GM12892 (cell line): ENCODE measurements at regions not wholly inside any gene's neighbourhood (a gene's known extent, or its start where the extent isn't known, plus 50 kb on each side); places are given as distances from the start of the nearest gene placed in this dataset.

Experiments used
- POLR2A ChIP-seq: IDR thresholded peaks from 2 replicates; pipeline ENCODE4 v1.6.1; 2011; ENCODE audit warnings: low read depth, low read length, control low read depth
- POLR2AphosphoS5 ChIP-seq: IDR thresholded peaks from 2 replicates; pipeline ENCODE4 v1.6.1; 2011; ENCODE audit warnings: low read depth, low read length, control low read depth

DNA sequence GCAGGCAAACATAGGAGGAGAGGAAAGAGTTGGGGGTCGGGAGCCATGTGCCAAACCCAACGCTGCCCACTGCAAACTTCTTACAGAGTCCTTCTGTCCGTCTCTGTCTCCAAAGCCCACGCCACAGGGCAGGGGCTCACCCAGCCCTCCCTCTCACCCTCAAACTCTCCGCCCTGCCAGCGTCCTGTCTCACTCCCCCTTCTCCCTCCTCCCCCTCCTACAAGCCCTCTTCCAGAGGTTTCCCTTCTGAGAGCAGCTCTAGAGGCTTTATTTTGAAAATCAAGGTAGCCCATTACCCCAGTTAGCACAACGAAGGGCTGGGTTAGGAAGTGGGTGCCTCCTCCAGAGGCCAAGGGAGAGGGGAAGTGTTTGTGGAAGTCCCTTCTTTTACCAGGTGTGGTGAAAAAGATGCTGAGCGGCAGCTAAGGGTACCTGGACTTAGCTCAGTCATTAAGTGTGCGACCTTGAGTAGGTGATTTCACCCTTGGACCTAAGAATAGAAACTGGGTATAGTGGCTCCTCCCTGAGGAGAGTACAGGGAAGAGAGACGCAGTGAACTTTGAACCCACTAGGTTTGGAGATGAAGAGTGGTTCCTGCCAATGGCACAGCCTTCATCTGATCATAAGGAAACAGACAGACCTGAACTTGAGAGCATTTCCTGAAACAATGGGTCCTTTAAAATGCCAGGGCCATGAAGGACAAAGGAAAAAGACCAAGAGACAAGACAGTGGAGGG is 123.8 kb downstream of the BANF2 start:
- no peak for TF ChIP-seq POLR2AphosphoS5
- no peak for TF ChIP-seq POLR2A
